Gastrocnemius medialis (tissue), 4 donors: ENCODE measurements at regions not wholly inside any gene's neighbourhood (a gene's known extent, or its start where the extent isn't known, plus 50 kb on each side); places are given as distances from the start of the nearest gene placed in this dataset.

Source experiments
- ATAC-seq, 2 donors: fragments of 150-250 bp; one replicate each; pipeline ENCODE4 v1.9.1; 2016
- DNase-seq, 2 donors: peaks; one replicate each; pipeline ENCODE4 v3.0.0-alpha.2; 2019
- H3K27ac ChIP-seq, 4 donors: fragments of 200-600 bp; sonication (generic); 1 replicate in 1 of 4; 2 replicates in 3 of 4; pipeline ENCODE4 v1.5.1; 2016 to 2018; ENCODE audit warnings: mild to moderate bottlenecking in 2 of 4, moderate library complexity in 1 of 4
- H3K27me3 ChIP-seq, 3 donors: fragments of 200-600 bp; sonication (generic) in 2 of 3; 1 replicate in 1 of 3; 2 replicates in 2 of 3; pipeline versions ENCODE4 v1.5.1 to v1.6.0; 2016 to 2019; ENCODE audit warnings: mild to moderate bottlenecking in 1 of 3, moderate library complexity in 1 of 3
- H3K36me3 ChIP-seq, 2 donors: fragments of 200-600 bp; sonication (generic) in 1 of 2; one replicate each; pipeline ENCODE4 v1.5.1; 2017 to 2018
- H3K4me1 ChIP-seq, 2 donors: fragments of 200-600 bp; sonication (generic) in 1 of 2; one replicate each; pipeline ENCODE4 v1.5.1; 2016 to 2017; ENCODE audit warnings: mild to moderate bottlenecking in 2 of 2
- H3K4me3 ChIP-seq, 4 donors: fragments of 200-600 bp; sonication (generic) in 3 of 4; 1 replicate in 1 of 4; 2 replicates in 3 of 4; pipeline ENCODE4 v1.5.1; 2016 to 2019; ENCODE audit warnings: mild to moderate bottlenecking in 2 of 4
- H3K9me3 ChIP-seq, 3 donors: fragments of 200-600 bp; sonication (generic) in 2 of 3; 1 replicate in 1 of 3; 2 replicates in 2 of 3; pipeline ENCODE4 v1.5.1; 2016 to 2019
- CTCF ChIP-seq, 5 experiments: fragments of 450-650 bp in 3 of 5; fragments of 200-600 bp in 2 of 5; sonication (generic) in 2 of 5; IDR thresholded peaks in 4 of 5; conservative IDR thresholded peaks in 1 of 5; 1 replicate in 4 of 5; 2 replicates in 1 of 5; pipeline ENCODE4 v1.5.1; 2016 to 2019; ENCODE audit warnings: antibody characterized with exemption in 5 of 5, mild to moderate bottlenecking in 3 of 5, moderate library complexity in 3 of 5
- POLR2A ChIP-seq, 2 donors: fragments of 450-650 bp; IDR thresholded peaks; one replicate each; pipeline ENCODE4 v1.6.1; 2017; ENCODE audit warnings: antibody characterized with exemption in 2 of 2, mild to moderate bottlenecking in 2 of 2, moderate library complexity in 2 of 2
- in situ Hi-C, 4 donors: fragments of 200-750 bp; cut with MboI; loops; one replicate each; pipeline versions ENCODE4 v1.15.0 to v1.8.0; 2017; ENCODE audit warnings: low sequenced_read_pairs in 4 of 4
- intact Hi-C: fragments of 100-400 bp; cut with DNase I; formaldehyde crosslinking; loops from one replicate; pipeline ENCODE4 v1.15.1; 2023; ENCODE audit warnings: low total_unique reads

- no peaks in the 10 kb centered on the region for H3K27me3 ChIP-seq
- intact Hi-C loops, result no loop called here
- no peak overlapping the region for H3K27ac ChIP-seq
- H3K4me3 ChIP-seq, result no peak overlapping the region
- TF ChIP-seq CTCF (IDR thresholded peaks at IDR 0.05 in 4 of 5, conservative IDR thresholded peaks at IDR 0.05 in 1 of 5) (no peak), POLR2A (IDR thresholded peaks at IDR 0.05) (no peak)
- H3K9me3 ChIP-seq, result no peaks in the 10 kb centered on the region
- H3K36me3 ChIP-seq, result no peaks in the 10 kb centered on the region
- H3K4me1 ChIP-seq, result no peaks in the 10 kb centered on the region
- in situ Hi-C loops, result no loop called here
- ATAC-seq, result no peak
- DNase-seq, result no peak
Observed at GRCh38 chr14:27199272-27199671, 601.4 kb upstream of the NOVA1 start.

GRCh38 chr14:27205036-27205435 is 607.2 kb upstream of the NOVA1 start:
- in situ Hi-C loops (no loop called here), intact Hi-C loops (no loop called here)
- H3K27ac ChIP-seq, result no peak overlapping the region
- no peaks in the 10 kb centered on the region for H3K27me3 ChIP-seq
- H3K4me1 ChIP-seq, result no peaks in the 10 kb centered on the region
- no peaks in the 10 kb centered on the region for H3K36me3 ChIP-seq
- no peaks in the 10 kb centered on the region for H3K9me3 ChIP-seq
- no peak for ATAC-seq
- no peak overlapping the region for H3K4me3 ChIP-seq
- TF ChIP-seq CTCF (IDR thresholded peaks at IDR 0.05 in 4 of 5, conservative IDR thresholded peaks at IDR 0.05 in 1 of 5) (no peak), POLR2A (IDR thresholded peaks at IDR 0.05) (no peak)
- DNase-seq, result no peak

- H3K36me3 ChIP-seq, result no peaks in the 10 kb centered on the region
- H3K4me1 ChIP-seq, result no peaks in the 10 kb centered on the region
- no peak for ATAC-seq
- intact Hi-C loops, result no loop called here
- in situ Hi-C loops, result no loop called here
- H3K27me3 ChIP-seq, result no peaks in the 10 kb centered on the region
- no peak overlapping the region for H3K4me3 ChIP-seq
- H3K9me3 ChIP-seq, result no peaks in the 10 kb centered on the region
- H3K27ac ChIP-seq, result no peak overlapping the region
- TF ChIP-seq CTCF (IDR thresholded peaks at IDR 0.05 in 4 of 5, conservative IDR thresholded peaks at IDR 0.05 in 1 of 5) (no peak), POLR2A (IDR thresholded peaks at IDR 0.05) (no peak)
- DNase-seq, result no peak
Observed at GRCh38 chr14:27211741-27212140, 613.9 kb upstream of the NOVA1 start.

- Histone ChIP-seq H3K27ac (no peak overlapping the region), H3K9me3 (no peaks in the 10 kb centered on the region), H3K27me3 (no peaks in the 10 kb centered on the region), H3K36me3 (no peaks in the 10 kb centered on the region), H3K4me3 (no peak overlapping the region), H3K4me1 (no peaks in the 10 kb centered on the region)
- ATAC-seq (no peak), DNase-seq (no peak)
- in situ Hi-C loops (no loop called here), intact Hi-C loops (no loop called here)
- TF ChIP-seq POLR2A (IDR thresholded peaks at IDR 0.05) (no peak), CTCF (IDR thresholded peaks at IDR 0.05 in 4 of 5, conservative IDR thresholded peaks at IDR 0.05 in 1 of 5) (no peak)
Observed at GRCh38 chr14:27222671-27223070, 624.8 kb upstream of the NOVA1 start.

GRCh38 chr14:27223906-27224305 is 626.1 kb upstream of the NOVA1 start:
- TF ChIP-seq POLR2A (IDR thresholded peaks at IDR 0.05), result no peak
- TF ChIP-seq CTCF (IDR thresholded peaks at IDR 0.05 in 4 of 5, conservative IDR thresholded peaks at IDR 0.05 in 1 of 5), result no peak
- H3K27me3 ChIP-seq, result no peaks in the 10 kb centered on the region
- no peaks in the 10 kb centered on the region for H3K9me3 ChIP-seq
- no peak overlapping the region for H3K4me3 ChIP-seq
- no peak for ATAC-seq
- no peak overlapping the region for H3K27ac ChIP-seq
- H3K4me1 ChIP-seq, result no peaks in the 10 kb centered on the region
- no peak for DNase-seq
- in situ Hi-C loops, result no loop called here
- no peaks in the 10 kb centered on the region for H3K36me3 ChIP-seq
- intact Hi-C loops, result no loop called here
